Esophagus squamous epithelium (tissue), 5 donors: ENCODE measurements at regions not wholly inside any gene's neighbourhood (a gene's known extent, or its start where the extent isn't known, plus 50 kb on each side); places are given as distances from the start of the nearest gene placed in this dataset.

Experiments
- DNase-seq: peaks from one replicate; lab custom pipeline; 2025; lab: John Stamatoyannopoulos, UW
- H3K27ac ChIP-seq, 4 donors: fragments of 200-600 bp; sonication (generic); one replicate each; pipeline ENCODE4 v1.5.1; 2016 to 2019; ENCODE audit warnings: mild to moderate bottlenecking in 1 of 4
- H3K27me3 ChIP-seq, 4 donors: fragments of 200-600 bp; sonication (generic); 1 replicate in 3 of 4; 2 replicates in 1 of 4; pipeline versions ENCODE4 v1.5.1 to v1.6.0; 2017 to 2021; ENCODE audit warnings: antibody characterized with exemption in 1 of 4
- H3K36me3 ChIP-seq, 3 donors: fragments of 200-600 bp; sonication (generic); one replicate each; pipeline ENCODE4 v1.5.1; 2016 to 2019
- H3K4me1 ChIP-seq, 3 donors: fragments of 200-600 bp; sonication (generic); one replicate each; pipeline ENCODE4 v1.5.1; 2017 to 2019
- H3K4me3 ChIP-seq, 4 donors: fragments of 200-600 bp; sonication (generic); 1 replicate in 3 of 4; 2 replicates in 1 of 4; pipeline ENCODE4 v1.5.1; 2016 to 2019; ENCODE audit warnings: mild to moderate bottlenecking in 2 of 4, moderate library complexity in 1 of 4
- H3K9me3 ChIP-seq, 3 donors: fragments of 200-600 bp; sonication (generic); one replicate each; pipeline ENCODE4 v1.5.1; 2016 to 2019
- POLR2A ChIP-seq, 4 donors: fragments of 450-650 bp; IDR thresholded peaks; one replicate each; pipeline ENCODE4 v1.6.1; 2017; ENCODE audit warnings: antibody characterized with exemption in 4 of 4, mild to moderate bottlenecking in 4 of 4, moderate library complexity in 3 of 4
- WGBS, 2 donors: methylation state at CpG; one replicate each; pipeline ENCODE4 v1.1.5; 2018; 5-methylcytosine and 5-hydroxymethylcytosine counted together
- intact Hi-C: fragments of 100-400 bp; cut with DNase I; formaldehyde crosslinking; loops from one replicate; pipeline ENCODE4 v1.15.0; 2022
- TF ChIP-seq, protein P1 (sequence below), 6 experiments: fragments of 450-650 bp in 4 of 6; fragments of 200-600 bp in 2 of 6; sonication (generic) in 2 of 6; IDR thresholded peaks; one replicate each; pipeline ENCODE4 v1.5.1; 2016 to 2019; ENCODE audit warnings: antibody characterized with exemption in 6 of 6, mild to moderate bottlenecking in 4 of 6, moderate library complexity in 4 of 6
- donor health status: DM: yes; HTN: yes; CAD: no.

DNA sequence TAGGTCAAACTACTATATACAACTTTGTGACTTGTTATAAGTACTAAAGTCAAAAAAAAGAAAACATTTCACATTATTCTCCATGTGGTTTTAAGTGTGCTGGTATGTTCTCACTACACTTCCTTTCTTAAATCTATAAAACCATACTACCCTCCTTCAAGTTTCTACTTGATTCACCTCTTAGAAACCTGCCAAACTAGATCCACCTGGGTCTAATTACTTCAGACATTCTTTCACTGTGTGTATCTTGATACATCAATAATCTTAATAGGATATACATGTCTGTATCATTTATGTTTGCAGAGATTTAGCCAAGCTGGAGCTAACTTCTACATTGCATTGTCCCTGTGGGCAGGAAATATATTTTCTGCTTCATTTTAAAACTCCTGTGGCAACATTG is 1012.6 kb downstream of the EFNA5 start:
- no peak overlapping the region for H3K27ac ChIP-seq
- H3K4me1 ChIP-seq = peaks cover 0 to 6% (median 0%) of the 10 kb centered on the region in 3 donors
- intact Hi-C loops = no loop called here
- no peak for TF ChIP-seq POLR2A (IDR thresholded peaks at IDR 0.05)
- TF ChIP-seq, protein P1, sequence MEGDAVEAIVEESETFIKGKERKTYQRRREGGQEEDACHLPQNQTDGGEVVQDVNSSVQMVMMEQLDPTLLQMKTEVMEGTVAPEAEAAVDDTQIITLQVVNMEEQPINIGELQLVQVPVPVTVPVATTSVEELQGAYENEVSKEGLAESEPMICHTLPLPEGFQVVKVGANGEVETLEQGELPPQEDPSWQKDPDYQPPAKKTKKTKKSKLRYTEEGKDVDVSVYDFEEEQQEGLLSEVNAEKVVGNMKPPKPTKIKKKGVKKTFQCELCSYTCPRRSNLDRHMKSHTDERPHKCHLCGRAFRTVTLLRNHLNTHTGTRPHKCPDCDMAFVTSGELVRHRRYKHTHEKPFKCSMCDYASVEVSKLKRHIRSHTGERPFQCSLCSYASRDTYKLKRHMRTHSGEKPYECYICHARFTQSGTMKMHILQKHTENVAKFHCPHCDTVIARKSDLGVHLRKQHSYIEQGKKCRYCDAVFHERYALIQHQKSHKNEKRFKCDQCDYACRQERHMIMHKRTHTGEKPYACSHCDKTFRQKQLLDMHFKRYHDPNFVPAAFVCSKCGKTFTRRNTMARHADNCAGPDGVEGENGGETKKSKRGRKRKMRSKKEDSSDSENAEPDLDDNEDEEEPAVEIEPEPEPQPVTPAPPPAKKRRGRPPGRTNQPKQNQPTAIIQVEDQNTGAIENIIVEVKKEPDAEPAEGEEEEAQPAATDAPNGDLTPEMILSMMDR (IDR thresholded peaks at IDR 0.05) = no peak
- no peaks in the 10 kb centered on the region for H3K27me3 ChIP-seq
- no peaks in the 10 kb centered on the region for H3K36me3 ChIP-seq
- H3K9me3 ChIP-seq = peaks cover 0 to 8% (median 5%) of the 10 kb centered on the region in 3 donors
- no peak for DNase-seq
- H3K4me3 ChIP-seq = no peak overlapping the region

DNA sequence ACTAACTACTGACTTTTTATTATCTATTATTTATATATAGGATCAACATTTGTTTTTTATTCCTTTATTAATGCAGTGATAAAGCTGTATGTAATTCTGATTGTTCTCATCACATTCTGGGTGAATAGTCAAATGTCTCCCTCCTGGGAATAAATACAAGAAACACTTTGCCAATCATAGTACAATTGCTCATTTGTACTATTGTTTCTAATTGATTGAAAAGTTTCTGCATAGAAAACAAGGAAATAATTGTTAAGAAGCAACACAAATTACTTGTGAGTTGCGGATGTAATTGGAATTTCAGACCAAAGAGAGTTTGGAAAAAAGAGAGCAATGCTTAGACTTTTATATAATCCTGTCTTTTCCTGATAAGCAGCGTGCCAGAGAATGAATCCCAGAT is 1013.9 kb downstream of the EFNA5 start:
- TF ChIP-seq, protein P1 (IDR thresholded peaks at IDR 0.05) = no peak
- TF ChIP-seq POLR2A (IDR thresholded peaks at IDR 0.05) = no peak
- WGBS, 2 donors = 84 to 85% methylated on average over 2 of the region's 2 CpGs
- Histone ChIP-seq H3K4me1 (peaks cover 0 to 6% (median 0%) of the 10 kb centered on the region in 3 donors), H3K4me3 (no peak overlapping the region), H3K9me3 (peaks cover 0 to 8% (median 5%) of the 10 kb centered on the region in 3 donors), H3K36me3 (no peaks in the 10 kb centered on the region), H3K27ac (no peak overlapping the region), H3K27me3 (no peaks in the 10 kb centered on the region)
- intact Hi-C loops = no loop called here
- DNase-seq = no peak

DNA sequence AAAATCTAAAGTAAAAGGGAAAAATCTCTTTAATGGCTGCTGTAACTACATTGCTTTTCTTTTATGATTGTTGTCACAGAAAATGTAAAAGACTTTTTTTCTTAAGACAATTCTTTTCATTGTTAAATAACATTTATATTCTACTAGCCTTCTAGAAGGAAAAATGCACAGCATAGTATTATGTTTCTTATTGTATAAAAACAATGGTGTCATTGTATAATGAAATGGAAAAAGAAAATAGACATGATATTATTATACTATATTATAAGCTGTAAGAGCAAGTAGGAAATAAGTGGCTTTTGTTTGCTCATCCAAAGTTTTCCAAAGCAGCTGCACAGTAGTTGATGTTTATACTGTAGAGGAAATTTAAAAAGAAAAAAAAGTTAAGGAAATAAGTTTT is 1021.7 kb downstream of the EFNA5 start:
- TF ChIP-seq, protein P1 (IDR thresholded peaks at IDR 0.05) = no peak
- no peak for TF ChIP-seq POLR2A (IDR thresholded peaks at IDR 0.05)
- no peak overlapping the region for H3K4me3 ChIP-seq
- no peak overlapping the region for H3K27ac ChIP-seq
- intact Hi-C loops = no loop called here
- no peaks in the 10 kb centered on the region for H3K9me3 ChIP-seq
- no peaks in the 10 kb centered on the region for H3K36me3 ChIP-seq
- no peaks in the 10 kb centered on the region for H3K27me3 ChIP-seq
- DNase-seq = no peak
- H3K4me1 ChIP-seq = no peaks in the 10 kb centered on the region

DNA sequence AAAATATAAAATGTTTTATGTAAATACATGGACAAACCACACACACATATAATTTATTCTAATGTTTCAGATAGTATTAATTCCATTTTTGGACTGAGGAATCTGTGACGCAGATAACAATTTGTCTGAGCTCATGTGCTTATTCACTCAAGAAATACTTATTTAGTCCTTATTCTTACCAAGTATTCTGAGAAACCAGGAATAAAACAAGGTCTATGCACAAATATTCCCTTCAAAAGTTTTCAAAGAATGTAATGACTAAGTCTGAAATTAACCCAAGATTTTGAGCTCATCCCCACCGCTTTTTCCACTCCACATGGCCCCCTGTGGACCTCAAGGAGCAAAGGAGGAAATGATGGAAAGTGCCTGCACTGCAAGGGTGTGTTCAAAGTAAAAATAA is 1022.3 kb downstream of the EFNA5 start:
- 71 to 89% methylated on average over 2 of the region's 2 CpGs for WGBS, 2 donors
- H3K9me3 ChIP-seq = no peaks in the 10 kb centered on the region

DNA sequence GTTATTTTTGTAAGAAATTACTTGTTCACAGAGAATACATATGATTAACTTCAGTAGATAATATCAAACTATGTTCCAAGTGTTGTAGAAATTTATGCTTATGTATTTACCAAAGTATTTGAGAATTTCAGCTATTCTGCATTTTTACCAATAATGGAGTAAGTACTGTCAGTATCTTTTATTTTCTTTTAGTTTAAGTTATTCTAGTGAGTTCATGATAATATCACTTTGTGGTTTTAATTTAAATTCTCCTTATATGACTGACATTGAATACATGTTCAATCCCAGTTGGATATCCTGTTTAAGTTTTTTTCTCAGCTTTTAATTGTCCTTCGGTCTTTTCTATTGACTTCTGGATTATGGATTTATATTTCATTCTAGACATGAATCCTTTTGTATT is 1024.6 kb downstream of the EFNA5 start:
- intact Hi-C loops = no loop called here
- Histone ChIP-seq H3K9me3 (no peaks in the 10 kb centered on the region), H3K4me1 (no peaks in the 10 kb centered on the region), H3K36me3 (no peaks in the 10 kb centered on the region), H3K27ac (no peak overlapping the region), H3K4me3 (no peak overlapping the region), H3K27me3 (no peaks in the 10 kb centered on the region)
- WGBS, 2 donors = 80 to 88% methylated on average over 1 of the region's 1 CpG
- DNase-seq = no peak
- TF ChIP-seq, protein P1 (IDR thresholded peaks at IDR 0.05) = no peak
- no peak for TF ChIP-seq POLR2A (IDR thresholded peaks at IDR 0.05)

More for the DNA sequence above, 1022.3 kb downstream of the EFNA5 start:
- no peak for DNase-seq
- no peaks in the 10 kb centered on the region for H3K4me1 ChIP-seq
- TF ChIP-seq, protein P1 (IDR thresholded peaks at IDR 0.05) = no peak
- no peak for TF ChIP-seq POLR2A (IDR thresholded peaks at IDR 0.05)
- no peaks in the 10 kb centered on the region for H3K36me3 ChIP-seq
- H3K4me3 ChIP-seq = no peak overlapping the region
- no peaks in the 10 kb centered on the region for H3K27me3 ChIP-seq
- intact Hi-C loops = no loop called here
- no peak overlapping the region for H3K27ac ChIP-seq
